Astrocyte (in vitro differentiated cells and primary cell): ENCODE measurements at regions not wholly inside any gene's neighbourhood (a gene's known extent, or its start where the extent isn't known, plus 50 kb on each side); places are given as distances from the start of the nearest gene placed in this dataset.

Experiments
- CTCF ChIP-seq: IDR thresholded peaks from 2 replicates; pipeline ENCODE4 v1.5.1; 2011; ENCODE audit warnings: low read depth, mild to moderate bottlenecking, inconsistent platforms, low read length, moderate library complexity; ENCODE audit not compliant: insufficient read depth
- EZH2 ChIP-seq: IDR thresholded peaks from 2 replicates; pipeline ENCODE4 v1.6.1; 2012; ENCODE audit warnings: mild to moderate bottlenecking, low read length, inconsistent platforms; ENCODE audit not compliant: insufficient read depth

- no peak for TF ChIP-seq EZH2
- no peak for TF ChIP-seq CTCF
Observed at GRCh38 chr6:4299476-4299875, 164.1 kb upstream of the ECI2 start.
